ENCODE measurements at regions not wholly inside any gene's neighbourhood (a gene's known extent, or its start where the extent isn't known, plus 50 kb on each side); places are given as distances from the start of the nearest gene placed in this dataset.

- FAIRE-seq (no peak), DNase-seq (ENCODE audit: low spot score) (no peak)
These were observed 222.5 kb upstream of the DAPK1 start for GRCh38 chr9:87275047-87275725.

GRCh38 chr9:87276327-87276841 is 221.3 kb upstream of the DAPK1 start:
- no peak for FAIRE-seq
- DNase-seq (ENCODE audit: low spot score), result peak; percentile 28

- FAIRE-seq, result peak; percentile 27
These were observed 220.8 kb upstream of the DAPK1 start for GRCh38 chr9:87276851-87277261.

GRCh38 chr9:87277346-87277745 is 220.3 kb upstream of the DAPK1 start:
- no peak for DNase-seq (ENCODE audit: low spot score)
- FAIRE-seq, result no peak

More at GRCh38 chr9:87276851-87277261, 220.8 kb upstream of the DAPK1 start:
- peak; percentile 23 for DNase-seq (ENCODE audit: low spot score)

- no peak for DNase-seq (ENCODE audit: low spot score)
- no peak for FAIRE-seq
These were observed 218.5 kb upstream of the DAPK1 start for GRCh38 chr9:87278971-87279733.

- DNase-seq (ENCODE audit: low spot score) (no peak), FAIRE-seq (no peak)
These were observed 217.2 kb upstream of the DAPK1 start for GRCh38 chr9:87280421-87280820.

- DNase-seq (ENCODE audit: low spot score) (no peak), FAIRE-seq (no peak)
These were observed 215.1 kb upstream of the DAPK1 start for GRCh38 chr9:87282538-87282937.

GRCh38 chr9:87283585-87283984 is 214.1 kb upstream of the DAPK1 start:
- DNase-seq (ENCODE audit: low spot score) (no peak), FAIRE-seq (no peak)

GRCh38 chr9:87285183-87285850 is 212.3 kb upstream of the DAPK1 start:
- DNase-seq (ENCODE audit: low spot score) (no peak), FAIRE-seq (no peak)

GRCh38 chr9:87286506-87286905 is 211.2 kb upstream of the DAPK1 start:
- FAIRE-seq (no peak), DNase-seq (ENCODE audit: low spot score) (no peak)

- FAIRE-seq (no peak), DNase-seq (ENCODE audit: low spot score) (peak; percentile 36)
These were observed 207.2 kb upstream of the DAPK1 start for GRCh38 chr9:87290241-87291052.

GRCh38 chr9:87292449-87293191 is 205.0 kb upstream of the DAPK1 start:
- no peak for FAIRE-seq

GRCh38 chr9:87294126-87294525 is 203.5 kb upstream of the DAPK1 start:
- FAIRE-seq, result no peak
- no peak for DNase-seq (ENCODE audit: low spot score)

More at GRCh38 chr9:87292449-87293191, 205.0 kb upstream of the DAPK1 start:
- no peak for DNase-seq (ENCODE audit: low spot score)

GRCh38 chr9:87300915-87301314 is 196.8 kb upstream of the DAPK1 start:
- FAIRE-seq, result no peak
- no peak for DNase-seq (ENCODE audit: low spot score)

GRCh38 chr9:87301371-87301770 is 196.3 kb upstream of the DAPK1 start:
- DNase-seq (ENCODE audit: low spot score), result no peak
- no peak for FAIRE-seq

GRCh38 chr9:87305151-87305550 is 192.5 kb upstream of the DAPK1 start:
- FAIRE-seq (no peak), DNase-seq (ENCODE audit: low spot score) (no peak)

GRCh38 chr9:87306006-87306405 is 191.7 kb upstream of the DAPK1 start:
- DNase-seq (ENCODE audit: low spot score) (no peak), FAIRE-seq (no peak)

GRCh38 chr9:87307848-87308247 is 189.8 kb upstream of the DAPK1 start:
- FAIRE-seq, result no peak
- no peak for DNase-seq (ENCODE audit: low spot score)

GRCh38 chr9:87309236-87309635 is 188.4 kb upstream of the DAPK1 start:
- DNase-seq (ENCODE audit: low spot score) (no peak), FAIRE-seq (no peak)

GRCh38 chr9:87310827-87311523 is 186.7 kb upstream of the DAPK1 start:
- DNase-seq (ENCODE audit: low spot score) (no peak), FAIRE-seq (no peak)
